Peyer's patch (tissue), 4 donors: ENCODE measurements at regions not wholly inside any gene's neighbourhood (a gene's known extent, or its start where the extent isn't known, plus 50 kb on each side); places are given as distances from the start of the nearest gene placed in this dataset.

Experiments
- CTCF ChIP-seq, 6 experiments: fragments of 450-650 bp in 4 of 6; fragments of 200-600 bp in 2 of 6; sonication (generic) in 1 of 6; IDR thresholded peaks; one replicate each; pipeline ENCODE4 v1.5.1; 2017 to 2019; ENCODE audit warnings: antibody characterized with exemption in 6 of 6, mild to moderate bottlenecking in 3 of 6, moderate library complexity in 1 of 6
- POLR2A ChIP-seq, 2 donors: fragments of 450-650 bp; IDR thresholded peaks; one replicate each; pipeline ENCODE4 v1.5.1; 2017; ENCODE audit warnings: antibody characterized with exemption in 2 of 2, mild to moderate bottlenecking in 2 of 2, moderate library complexity in 2 of 2

DNA sequence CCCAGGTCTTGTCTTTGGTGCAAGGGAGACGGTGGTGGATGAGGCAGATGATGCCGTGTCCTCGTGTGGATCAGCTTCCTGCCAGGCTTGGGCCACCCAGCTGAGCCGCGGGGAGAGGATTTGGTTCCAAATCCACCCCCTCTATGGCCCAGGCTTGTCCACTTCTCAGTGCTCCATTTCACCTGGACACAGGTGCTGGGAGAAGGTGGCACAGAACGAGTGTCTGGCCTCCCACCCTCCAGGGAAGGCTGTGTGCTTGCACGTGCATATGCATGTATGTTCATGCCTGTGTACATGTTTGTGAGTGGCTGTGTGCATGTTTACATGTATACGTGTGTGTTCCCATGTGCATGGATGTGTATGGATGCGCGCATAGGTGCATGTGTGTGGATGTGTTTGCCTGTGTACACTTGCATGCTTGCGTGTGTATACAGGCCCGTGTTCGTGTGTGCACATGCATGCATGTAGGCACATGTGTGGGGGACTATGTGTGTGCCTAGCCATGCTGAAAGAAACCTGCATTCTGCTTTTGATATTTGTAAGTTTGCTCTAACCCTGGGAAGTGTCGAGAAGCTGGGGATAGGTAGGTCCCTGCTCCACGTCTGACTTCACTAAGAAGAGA lies 196.3 kb downstream of the IRF8 start:
- no peak for TF ChIP-seq CTCF (IDR thresholded peaks at IDR 0.05)
- TF ChIP-seq POLR2A (IDR thresholded peaks at IDR 0.05) = no peak
